Ishikawa (cell line): ENCODE measurements at regions not wholly inside any gene's neighbourhood (a gene's known extent, or its start where the extent isn't known, plus 50 kb on each side); places are given as distances from the start of the nearest gene placed in this dataset.

ENCODE experiments used
- CEBPB ChIP-seq: IDR thresholded peaks from 2 replicates; pipeline ENCODE4 v1.6.1; 2012
- CREB1 ChIP-seq: IDR thresholded peaks from 2 replicates; pipeline ENCODE4 v1.6.1; 2012; ENCODE audit warnings: low read depth
- EGR1 ChIP-seq: IDR thresholded peaks from 2 replicates; pipeline ENCODE4 v1.6.1; 2012
- EP300 ChIP-seq: IDR thresholded peaks from 2 replicates; pipeline ENCODE4 v1.6.1; 2012; ENCODE audit warnings: borderline replicate concordance
- MAX ChIP-seq: IDR thresholded peaks from 2 replicates; pipeline ENCODE4 v1.6.1; 2012
- RAD21 ChIP-seq: IDR thresholded peaks from 2 replicates; pipeline ENCODE4 v1.6.1; 2012; ENCODE audit warnings: low read depth
- REST ChIP-seq: IDR thresholded peaks from 2 replicates; pipeline ENCODE4 v1.6.1; 2012; ENCODE audit warnings: low read depth, mild to moderate bottlenecking
- TCF12 ChIP-seq: IDR thresholded peaks from 2 replicates; pipeline ENCODE4 v1.6.1; 2012; ENCODE audit warnings: low read depth
- TEAD4 ChIP-seq: IDR thresholded peaks from 2 replicates; pipeline ENCODE4 v1.6.1; 2012
- USF1 ChIP-seq: IDR thresholded peaks from 2 replicates; pipeline ENCODE4 v1.6.1; 2012
- YY1 ChIP-seq: IDR thresholded peaks from 2 replicates; pipeline ENCODE4 v1.6.1; 2012; ENCODE audit warnings: low read depth

DNA sequence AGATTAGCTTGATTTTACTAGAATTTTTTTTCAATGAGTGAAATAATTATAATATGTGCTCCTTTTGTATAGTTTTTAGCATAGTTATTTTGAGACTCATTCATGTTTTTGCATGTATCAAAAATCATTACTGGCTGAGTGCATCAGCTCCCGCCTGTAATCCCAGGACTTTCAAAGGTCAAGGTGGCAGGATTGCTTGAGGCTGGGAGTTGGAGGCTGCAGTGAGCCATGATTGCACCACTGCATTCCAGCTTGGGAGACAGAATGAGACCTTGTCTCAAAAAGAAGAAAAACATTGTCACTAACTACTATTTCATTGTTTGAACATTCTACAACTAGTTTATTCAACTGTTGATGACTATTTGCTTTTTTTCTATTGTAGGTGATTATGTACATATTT, 802.7 kb downstream of the SLC16A7 start:
- no peak for TF ChIP-seq YY1
- TF ChIP-seq CEBPB, result no peak
- no peak for TF ChIP-seq EP300
- TF ChIP-seq EGR1, result no peak
- TF ChIP-seq RAD21, result no peak
- no peak for TF ChIP-seq TCF12
- TF ChIP-seq MAX, result no peak
- no peak for TF ChIP-seq USF1
- no peak for TF ChIP-seq TEAD4
- TF ChIP-seq CREB1, result no peak
- no peak for TF ChIP-seq REST
